ENCODE measurements at regions not wholly inside any gene's neighbourhood (a gene's known extent, or its start where the extent isn't known, plus 50 kb on each side); places are given as distances from the start of the nearest gene placed in this dataset.
"Not testable (repeated sequence)": the region's sequence is repeated elsewhere in the genome, so short reads cannot be mapped to it uniquely, and the experiment has no call there.

GRCh38 chr5:52024359-52024758 is 641.1 kb downstream of the ISL1 start:
- no peak for DNase-seq (ENCODE audit: insufficient read length, low spot score)
- TF ChIP-seq PAX5 (IDR thresholded peaks at IDR 0.05; ENCODE audit: insufficient read depth, low read length, severe bottlenecking) = no peak
- TF ChIP-seq SPI1 (IDR thresholded peaks at IDR 0.05; ENCODE audit: low read depth, low read length) = no peak
- TF ChIP-seq POU2F2 (IDR thresholded peaks at IDR 0.05; ENCODE audit: low read depth, low read length) = no peak
- TF ChIP-seq POLR2AphosphoS5 (IDR thresholded peaks at IDR 0.05; ENCODE audit: low read depth, low read length) = no peak
- TF ChIP-seq POLR2A (IDR thresholded peaks at IDR 0.05; ENCODE audit: low read depth, low read length) = no peak
- no peak for TF ChIP-seq TAF1 (IDR thresholded peaks at IDR 0.05; ENCODE audit: low read depth, low read length)
- no peak for FAIRE-seq

DNA sequence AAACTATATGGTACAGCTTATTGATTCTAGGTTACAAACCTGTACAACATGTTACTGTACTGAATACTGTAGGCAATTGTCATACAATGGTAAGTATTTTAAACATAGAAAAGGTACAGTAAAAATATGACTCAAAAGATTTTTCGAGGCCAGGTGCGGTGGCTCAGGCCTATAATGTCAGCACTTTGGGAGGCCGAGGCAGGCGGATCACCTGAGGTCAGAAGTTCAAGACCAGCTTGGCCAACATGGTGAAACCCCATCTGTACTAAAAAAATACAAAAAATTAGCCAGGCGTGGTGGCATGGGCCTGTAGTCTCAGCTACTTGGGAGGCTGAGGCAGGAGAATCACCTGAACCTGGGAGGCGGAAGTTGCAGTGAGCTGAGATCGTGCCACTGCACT is 646.6 kb downstream of the ISL1 start:
- not testable (repeated sequence) for FAIRE-seq; DNase-seq (ENCODE audit: insufficient read length, low spot score)

- DNase-seq (ENCODE audit: insufficient read length, low spot score) (no peak), FAIRE-seq (no peak)
- TF ChIP-seq SPI1 (IDR thresholded peaks at IDR 0.05; ENCODE audit: low read depth, low read length) = no peak
- TF ChIP-seq POLR2A (IDR thresholded peaks at IDR 0.05; ENCODE audit: low read depth, low read length) = no peak
- TF ChIP-seq TAF1 (IDR thresholded peaks at IDR 0.05; ENCODE audit: low read depth, low read length) = no peak
- no peak for TF ChIP-seq POU2F2 (IDR thresholded peaks at IDR 0.05; ENCODE audit: low read depth, low read length)
- TF ChIP-seq POLR2AphosphoS5 (IDR thresholded peaks at IDR 0.05; ENCODE audit: low read depth, low read length) = no peak
- no peak for TF ChIP-seq PAX5 (IDR thresholded peaks at IDR 0.05; ENCODE audit: insufficient read depth, low read length, severe bottlenecking)
These were observed 658.6 kb downstream of the ISL1 start for GRCh38 chr5:52041842-52042241.

GRCh38 chr5:52043137-52043536 is 659.9 kb downstream of the ISL1 start:
- FAIRE-seq (no peak), DNase-seq (ENCODE audit: insufficient read length, low spot score) (no peak)
- no peak for TF ChIP-seq POLR2AphosphoS5 (IDR thresholded peaks at IDR 0.05; ENCODE audit: low read depth, low read length)
- TF ChIP-seq PAX5 (IDR thresholded peaks at IDR 0.05; ENCODE audit: insufficient read depth, low read length, severe bottlenecking) = no peak
- TF ChIP-seq SPI1 (IDR thresholded peaks at IDR 0.05; ENCODE audit: low read depth, low read length) = no peak
- TF ChIP-seq POU2F2 (IDR thresholded peaks at IDR 0.05; ENCODE audit: low read depth, low read length) = no peak
- no peak for TF ChIP-seq POLR2A (IDR thresholded peaks at IDR 0.05; ENCODE audit: low read depth, low read length)
- no peak for TF ChIP-seq TAF1 (IDR thresholded peaks at IDR 0.05; ENCODE audit: low read depth, low read length)

DNA sequence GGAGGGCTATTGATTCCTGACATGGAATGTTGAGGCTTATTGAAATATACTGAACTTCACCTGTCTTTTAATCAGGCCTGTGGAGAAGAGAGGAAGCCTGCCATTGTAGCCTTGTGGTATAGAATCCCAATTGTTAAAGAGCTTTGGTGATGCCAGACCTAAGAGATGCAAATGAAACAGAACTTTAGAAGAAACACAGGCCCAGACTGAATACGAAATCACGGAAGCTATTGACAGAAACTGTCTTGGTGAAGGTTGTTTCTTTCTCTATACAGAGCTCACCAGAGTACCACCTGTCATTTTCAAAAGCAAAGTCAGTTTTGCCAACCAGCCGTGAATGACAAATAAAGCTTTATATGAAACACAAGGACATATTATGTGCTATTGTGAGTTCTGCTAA is 660.3 kb downstream of the ISL1 start:
- FAIRE-seq = no peak
- TF ChIP-seq POLR2AphosphoS5 (IDR thresholded peaks at IDR 0.05; ENCODE audit: low read depth, low read length) = no peak
- no peak for TF ChIP-seq POU2F2 (IDR thresholded peaks at IDR 0.05; ENCODE audit: low read depth, low read length)
- TF ChIP-seq POLR2A (IDR thresholded peaks at IDR 0.05; ENCODE audit: low read depth, low read length) = no peak
- no peak for TF ChIP-seq SPI1 (IDR thresholded peaks at IDR 0.05; ENCODE audit: low read depth, low read length)
- no peak for DNase-seq (ENCODE audit: insufficient read length, low spot score)

- TF ChIP-seq SPI1 (IDR thresholded peaks at IDR 0.05; ENCODE audit: low read depth, low read length) (no peak), POLR2A (IDR thresholded peaks at IDR 0.05; ENCODE audit: low read depth, low read length) (no peak), PAX5 (IDR thresholded peaks at IDR 0.05; ENCODE audit: insufficient read depth, low read length, severe bottlenecking) (no peak), POU2F2 (IDR thresholded peaks at IDR 0.05; ENCODE audit: low read depth, low read length) (no peak), TAF1 (IDR thresholded peaks at IDR 0.05; ENCODE audit: low read depth, low read length) (no peak), POLR2AphosphoS5 (IDR thresholded peaks at IDR 0.05; ENCODE audit: low read depth, low read length) (no peak)
- FAIRE-seq (no peak), DNase-seq (ENCODE audit: insufficient read length, low spot score) (no peak)
These were observed 668.5 kb downstream of the ISL1 start for GRCh38 chr5:52051759-52052158.

- no peak for TF ChIP-seq POLR2A (IDR thresholded peaks at IDR 0.05; ENCODE audit: low read depth, low read length)
- no peak for TF ChIP-seq POU2F2 (IDR thresholded peaks at IDR 0.05; ENCODE audit: low read depth, low read length)
- no peak for TF ChIP-seq PAX5 (IDR thresholded peaks at IDR 0.05; ENCODE audit: insufficient read depth, low read length, severe bottlenecking)
- TF ChIP-seq POLR2AphosphoS5 (IDR thresholded peaks at IDR 0.05; ENCODE audit: low read depth, low read length) = no peak
- no peak for TF ChIP-seq SPI1 (IDR thresholded peaks at IDR 0.05; ENCODE audit: low read depth, low read length)
- TF ChIP-seq TAF1 (IDR thresholded peaks at IDR 0.05; ENCODE audit: low read depth, low read length) = no peak
- no peak for FAIRE-seq
- DNase-seq (ENCODE audit: insufficient read length, low spot score) = no peak
These were observed 679.9 kb downstream of the ISL1 start for GRCh38 chr5:52063186-52063585.

DNA sequence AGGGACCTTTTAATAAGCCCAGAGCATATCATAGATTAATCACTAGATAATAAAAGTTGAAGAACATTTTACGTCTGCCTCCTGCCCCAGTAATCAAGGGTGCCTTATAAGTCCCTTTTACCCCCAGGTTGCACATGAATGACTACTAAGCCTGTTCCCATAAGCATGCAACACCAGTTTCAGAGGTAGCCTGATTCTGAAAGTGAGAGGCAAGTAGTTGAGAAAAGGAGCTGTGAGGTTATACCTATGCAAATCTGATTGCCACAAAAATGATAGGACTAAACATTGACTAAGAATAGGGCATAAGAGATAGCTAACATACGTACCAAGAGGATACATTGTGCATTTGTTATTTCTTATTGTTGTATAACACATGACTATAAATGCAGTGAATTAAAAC is 681.9 kb downstream of the ISL1 start:
- TF ChIP-seq SPI1 (IDR thresholded peaks at IDR 0.05; ENCODE audit: low read depth, low read length) (no peak), PAX5 (IDR thresholded peaks at IDR 0.05; ENCODE audit: insufficient read depth, low read length, severe bottlenecking) (no peak), POLR2AphosphoS5 (IDR thresholded peaks at IDR 0.05; ENCODE audit: low read depth, low read length) (no peak), POLR2A (IDR thresholded peaks at IDR 0.05; ENCODE audit: low read depth, low read length) (no peak), TAF1 (IDR thresholded peaks at IDR 0.05; ENCODE audit: low read depth, low read length) (no peak), POU2F2 (IDR thresholded peaks at IDR 0.05; ENCODE audit: low read depth, low read length) (no peak)
- FAIRE-seq (no peak), DNase-seq (ENCODE audit: insufficient read length, low spot score) (no peak)

- FAIRE-seq = no peak
- no peak for DNase-seq (ENCODE audit: insufficient read length, low spot score)
- TF ChIP-seq PAX5 (IDR thresholded peaks at IDR 0.05; ENCODE audit: insufficient read depth, low read length, severe bottlenecking) (no peak), TAF1 (IDR thresholded peaks at IDR 0.05; ENCODE audit: low read depth, low read length) (no peak), POLR2A (IDR thresholded peaks at IDR 0.05; ENCODE audit: low read depth, low read length) (no peak), POU2F2 (IDR thresholded peaks at IDR 0.05; ENCODE audit: low read depth, low read length) (no peak), POLR2AphosphoS5 (IDR thresholded peaks at IDR 0.05; ENCODE audit: low read depth, low read length) (no peak), SPI1 (IDR thresholded peaks at IDR 0.05; ENCODE audit: low read depth, low read length) (no peak)
These were observed 686.7 kb downstream of the ISL1 start for GRCh38 chr5:52069997-52070396.

- no peak for TF ChIP-seq TAF1 (IDR thresholded peaks at IDR 0.05; ENCODE audit: low read depth, low read length)
- TF ChIP-seq POLR2AphosphoS5 (IDR thresholded peaks at IDR 0.05; ENCODE audit: low read depth, low read length) = no peak
- no peak for TF ChIP-seq POU2F2 (IDR thresholded peaks at IDR 0.05; ENCODE audit: low read depth, low read length)
- no peak for TF ChIP-seq POLR2A (IDR thresholded peaks at IDR 0.05; ENCODE audit: low read depth, low read length)
- no peak for TF ChIP-seq SPI1 (IDR thresholded peaks at IDR 0.05; ENCODE audit: low read depth, low read length)
- no peak for TF ChIP-seq PAX5 (IDR thresholded peaks at IDR 0.05; ENCODE audit: insufficient read depth, low read length, severe bottlenecking)
- FAIRE-seq = no peak
- no peak for DNase-seq (ENCODE audit: insufficient read length, low spot score)
These were observed 690.9 kb downstream of the ISL1 start for GRCh38 chr5:52073993-52074689.
